Tibial nerve (tissue), 3 donors: ENCODE measurements at regions not wholly inside any gene's neighbourhood (a gene's known extent, or its start where the extent isn't known, plus 50 kb on each side); places are given as distances from the start of the nearest gene placed in this dataset.

Experiments
- CTCF ChIP-seq, 5 experiments: fragments of 200-600 bp in 3 of 5; fragments of 450-650 bp in 2 of 5; sonication (generic) in 3 of 5; IDR thresholded peaks; one replicate each; pipeline ENCODE4 v1.5.1; 2016 to 2019; ENCODE audit warnings: antibody characterized with exemption in 5 of 5, mild to moderate bottlenecking in 3 of 5, moderate library complexity in 2 of 5
- POLR2A ChIP-seq, 2 donors: fragments of 450-650 bp; IDR thresholded peaks; one replicate each; pipeline ENCODE4 v1.6.1; 2017; ENCODE audit warnings: antibody characterized with exemption in 2 of 2, mild to moderate bottlenecking in 2 of 2, moderate library complexity in 2 of 2

GRCh38 chr14:47899685-47900084 lies 224.3 kb upstream of the MDGA2 start:
- TF ChIP-seq CTCF (IDR thresholded peaks at IDR 0.05) = no peak
- TF ChIP-seq POLR2A (IDR thresholded peaks at IDR 0.05) = no peak
